ENCODE measurements at regions not wholly inside any gene's neighbourhood (a gene's known extent, or its start where the extent isn't known, plus 50 kb on each side); places are given as distances from the start of the nearest gene placed in this dataset.

GRCh38 chr4:129676934-129677333, 581.0 kb downstream of the C4orf33 start (continued):
- TF ChIP-seq HBP1 (CRISPR knock-in tag; IDR thresholded peaks at IDR 0.05) (no peak), TFE3 (CRISPR knock-in tag; IDR thresholded peaks at IDR 0.05) (no peak), ZNF449 (CRISPR knock-in tag; IDR thresholded peaks at IDR 0.05) (no peak), ZNF778 (CRISPR knock-in tag; IDR thresholded peaks at IDR 0.05) (no peak)

GRCh38 chr4:129682586-129682985, 586.6 kb downstream of the C4orf33 start:
- CTCF ChIA-PET (ENCODE audit: low intra/inter-chr PET ratio) = no interaction called here
- Histone ChIP-seq H3K79me2 (ENCODE audit: control insufficient read depth, insufficient read depth, low read length) (no peaks in the 10 kb centered on the region), H3K9ac (ENCODE audit: insufficient read depth in 1 of 2, low read depth in 2 of 2, low read length in 2 of 2) (no peak overlapping the region), H3K27ac (ENCODE audit: extremely low read depth, low read depth, low read length) (no peak overlapping the region), H3K4me1 (replicated peaks in 1 of 2; ENCODE audit: control insufficient read depth in 2 of 2, insufficient read depth in 2 of 2, low read length in 2 of 2) (no peaks in the 10 kb centered on the region), H2AFZ (ENCODE audit: low read depth, low read length) (no peak overlapping the region), H4K20me1 (replicated peaks; ENCODE audit: control insufficient read depth, insufficient read depth, low read length) (no peaks in the 10 kb centered on the region), H3K27me3 (ENCODE audit: control insufficient read depth in 2 of 2, insufficient read depth in 2 of 2, low read length in 2 of 2) (no peaks in the 10 kb centered on the region), H3K4me3 (no peak overlapping the region), H3K9me3 (replicated peaks; ENCODE audit: control insufficient read depth, insufficient read depth, low read depth, low read length) (no peaks in the 10 kb centered on the region; the same call in 1 of the 2 replicates), H3K4me2 (ENCODE audit: insufficient read depth, low read length) (no peak overlapping the region), H3K9me1 (ENCODE audit: control insufficient read depth, insufficient read depth, low read length) (no peaks in the 10 kb centered on the region), H3K36me3 (ENCODE audit: control insufficient read depth, insufficient read depth, low read length) (no peaks in the 10 kb centered on the region)
- ATAC-seq = no peak
- DNase-seq (ENCODE audit: extremely low read depth in 1 of 4, low spot score in 3 of 4) = no peak
- BruUV-seq (replicated peaks) = no TSS peak
- TF ChIP-seq TARDBP (IDR thresholded peaks at IDR 0.05) = no peak
- no peak for TF ChIP-seq CREB1 (IDR thresholded peaks at IDR 0.05)
- TF ChIP-seq CREB1 (CRISPR knock-in tag; IDR thresholded peaks at IDR 0.05) = no peak
- TF ChIP-seq ZNF77 (CRISPR knock-in tag; IDR thresholded peaks at IDR 0.05) = no peak
- no peak for TF ChIP-seq NBN (IDR thresholded peaks at IDR 0.05; ENCODE audit: low read depth)
- no peak for TF ChIP-seq CBX1 (IDR thresholded peaks at IDR 0.05; ENCODE audit: low read depth)
- no peak for TF ChIP-seq PBX2 (CRISPR knock-in tag; IDR thresholded peaks at IDR 0.05; ENCODE audit: low read depth)
- TF ChIP-seq PBX2 (tag; conservative IDR thresholded peaks at IDR 0.05; ENCODE audit: low read depth) = no peak
- TF ChIP-seq ZFP1 (CRISPR knock-in tag; IDR thresholded peaks at IDR 0.05) = no peak
- TF ChIP-seq THRAP3 (IDR thresholded peaks at IDR 0.05; ENCODE audit: borderline replicate concordance) = no peak
- in situ Hi-C loops (cut with MboI) = no loop called here
- intact Hi-C loops (cut with micrococcal nuclease) = no loop called here
- POLR2A ChIA-PET = no interaction called here
- WGBS (ENCODE audit: insufficient coverage, low coverage, missing lambda C conversion rate) = 0% methylated on average over 1 of the region's 1 CpG
- no peak for FAIRE-seq
